HUES64 (cell line): ENCODE measurements at regions not wholly inside any gene's neighbourhood (a gene's known extent, or its start where the extent isn't known, plus 50 kb on each side); places are given as distances from the start of the nearest gene placed in this dataset.

Source experiments
- H3K27ac ChIP-seq: 2 replicates; pipeline ENCODE4 v1.7.0; 2013; ENCODE audit warnings: low read depth, low read length, inconsistent platforms
- H3K27me3 ChIP-seq: 2 replicates; pipeline ENCODE4 v1.6.1; 2013; ENCODE audit warnings: mild to moderate bottlenecking, low read length; ENCODE audit not compliant: insufficient read depth
- H3K36me3 ChIP-seq: 2 replicates; pipeline ENCODE4 v1.6.1; 2013; ENCODE audit warnings: mild to moderate bottlenecking, low read length; ENCODE audit not compliant: insufficient read depth
- H3K4me1 ChIP-seq: 2 replicates; pipeline ENCODE4 v1.6.1; 2013; ENCODE audit warnings: mild to moderate bottlenecking, low read length, moderate library complexity; ENCODE audit not compliant: insufficient read depth
- H3K4me3 ChIP-seq: 2 replicates; pipeline ENCODE4 v1.5.1; 2013; ENCODE audit warnings: mild to moderate bottlenecking, low read length, moderate library complexity
- H3K9ac ChIP-seq: 2 replicates; pipeline ENCODE4 v1.6.1; 2013; ENCODE audit warnings: mild to moderate bottlenecking, low read depth, low read length
- H3K9me3 ChIP-seq: 2 replicates; pipeline ENCODE4 v1.6.1; 2013; ENCODE audit warnings: low read depth, low read length; ENCODE audit not compliant: insufficient read depth
- WGBS: fragments of 150-250, 120-280 bp; methylation state at CpG from one replicate; pipeline ENCODE4 v1.1.7; 2013; ENCODE audit warnings: missing lambda C conversion rate; 5-methylcytosine and 5-hydroxymethylcytosine counted together

DNA sequence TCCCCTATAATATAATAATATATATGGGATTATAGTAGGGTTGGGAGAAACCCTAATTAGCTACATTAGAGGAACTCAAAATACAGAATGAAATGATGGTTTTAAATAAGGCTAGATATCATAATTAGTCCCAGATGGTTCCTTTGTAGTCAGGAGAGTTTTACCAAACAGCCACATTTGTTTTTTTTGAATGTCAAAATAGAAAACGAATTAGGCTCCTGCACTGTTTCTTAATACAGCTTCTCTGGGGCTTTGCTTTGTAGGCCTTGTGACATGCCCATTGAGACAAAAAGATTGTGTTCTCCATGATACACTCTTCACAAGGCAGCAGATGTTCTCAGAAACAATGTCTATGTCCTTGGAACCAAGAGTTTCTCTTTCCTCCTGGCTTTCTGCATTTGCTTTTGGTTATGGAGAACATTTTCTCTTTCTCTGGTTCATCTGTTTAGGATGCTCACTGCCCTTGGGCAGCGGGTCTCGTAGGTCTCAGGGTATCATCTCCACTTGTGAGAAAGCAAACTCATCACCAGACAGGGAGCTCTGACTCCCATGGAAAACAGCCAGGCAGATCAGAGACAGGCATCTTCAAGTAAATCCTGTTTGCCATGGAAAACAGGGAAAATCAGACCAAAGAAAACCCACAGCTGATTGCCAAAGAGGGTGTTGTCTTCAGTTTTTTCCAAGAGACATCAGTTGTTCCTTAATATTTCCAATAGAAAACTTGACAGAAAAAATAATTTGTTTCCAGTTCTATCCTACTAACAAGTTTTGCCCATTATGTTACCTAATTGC, 54.1 kb upstream of the RPS23 start:
- peaks cover 10% of the 10 kb centered on the region for H3K9me3 ChIP-seq
- 96% methylated on average over 3 of the region's 3 CpGs for WGBS
- H3K27ac ChIP-seq: no peak overlapping the region
- no peaks in the 10 kb centered on the region for H3K27me3 ChIP-seq
- no peaks in the 10 kb centered on the region for H3K4me1 ChIP-seq
- no peaks in the 10 kb centered on the region for H3K36me3 ChIP-seq
- H3K9ac ChIP-seq: no peak overlapping the region
- H3K4me3 ChIP-seq: no peak overlapping the region

DNA sequence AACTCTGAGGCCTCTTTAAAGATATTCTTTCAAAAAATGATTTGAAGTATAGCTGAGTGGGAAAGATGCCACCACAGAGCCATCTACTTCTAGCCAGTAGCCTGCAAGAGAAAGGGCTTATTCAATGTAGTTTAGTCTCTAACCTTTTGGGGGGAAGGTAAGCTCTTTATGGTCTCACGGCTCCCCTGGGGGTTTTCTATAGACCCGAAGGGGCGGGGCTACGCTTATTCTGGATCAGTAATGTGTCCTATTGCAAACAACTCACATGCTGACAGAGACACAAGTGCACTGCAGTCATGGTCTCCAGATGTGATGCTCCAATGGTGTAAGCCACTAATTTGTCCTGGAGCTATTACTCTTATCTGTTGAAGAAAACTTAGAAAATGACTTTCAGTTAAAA, 53.4 kb upstream of the RPS23 start:
- H3K4me1 ChIP-seq: no peaks in the 10 kb centered on the region
- H3K27ac ChIP-seq: no peak overlapping the region
- no peak overlapping the region for H3K4me3 ChIP-seq
- peaks cover 10% of the 10 kb centered on the region for H3K9me3 ChIP-seq
- no peak overlapping the region for H3K9ac ChIP-seq
- no peaks in the 10 kb centered on the region for H3K27me3 ChIP-seq
- H3K36me3 ChIP-seq: no peaks in the 10 kb centered on the region
- WGBS: 87% methylated on average over 4 of the region's 4 CpGs

DNA sequence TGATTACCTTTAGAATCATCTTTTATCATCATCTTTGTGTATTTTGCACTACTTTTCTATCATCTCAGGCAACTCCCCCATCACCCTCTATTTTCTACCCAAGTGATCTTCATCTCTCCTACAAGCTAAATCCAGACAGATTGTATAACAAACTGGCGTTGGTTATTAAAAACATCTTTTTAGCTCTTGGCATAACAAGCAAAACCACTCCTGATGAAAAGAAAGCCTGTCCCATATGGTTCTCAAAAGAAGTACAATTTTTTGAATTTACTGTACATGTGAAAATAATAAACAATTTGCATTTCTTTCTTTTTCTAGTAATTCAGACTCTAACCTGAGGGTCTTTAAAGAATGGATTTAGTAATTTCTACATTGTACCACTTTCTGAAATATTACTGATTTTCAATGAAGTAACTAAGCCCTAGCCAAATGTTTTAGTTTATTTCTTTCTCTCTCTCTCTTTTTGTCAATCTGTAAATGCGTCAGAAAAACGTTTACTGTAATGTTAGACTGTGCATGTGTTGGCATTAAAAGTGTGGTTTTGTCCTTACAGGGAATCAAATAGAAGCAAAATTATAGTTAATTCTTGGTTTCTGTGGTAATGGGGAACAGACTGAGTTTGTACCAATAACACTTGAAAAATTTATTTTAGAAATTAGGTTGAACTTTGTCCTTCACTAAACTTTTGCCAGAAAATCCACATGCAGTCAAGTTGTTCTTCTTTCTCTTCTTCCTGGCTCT, 52.5 kb upstream of the RPS23 start:
- H3K27ac ChIP-seq: no peak overlapping the region
- H3K27me3 ChIP-seq: no peaks in the 10 kb centered on the region
- peaks cover 10% of the 10 kb centered on the region for H3K9me3 ChIP-seq
- no peaks in the 10 kb centered on the region for H3K4me1 ChIP-seq
- no peak overlapping the region for H3K9ac ChIP-seq
- no peak overlapping the region for H3K4me3 ChIP-seq
- no peaks in the 10 kb centered on the region for H3K36me3 ChIP-seq
- 100% methylated on average over 3 of the region's 3 CpGs for WGBS

DNA sequence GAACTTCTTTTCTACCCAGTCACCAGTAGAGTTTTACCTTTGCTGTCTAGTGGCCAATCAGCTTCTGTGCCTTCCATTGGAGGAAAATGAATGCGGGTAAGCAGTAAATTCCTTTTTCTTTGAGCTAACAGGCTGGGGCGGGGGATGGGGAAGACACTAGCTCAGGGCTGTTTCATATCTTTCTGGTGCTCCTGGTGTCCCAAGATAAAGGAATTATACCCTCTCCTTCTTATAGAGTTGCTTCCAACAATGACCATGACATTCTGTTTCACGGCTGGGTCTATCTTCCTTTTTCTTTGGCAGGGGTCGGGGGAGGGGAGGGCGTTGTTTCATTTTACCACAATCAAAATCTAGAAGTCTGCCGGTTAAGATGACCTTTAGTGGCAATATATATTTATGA, 51.2 kb upstream of the RPS23 start:
- H3K9me3 ChIP-seq: peaks cover 10% of the 10 kb centered on the region
- WGBS: 93% methylated on average over 2 of the region's 6 CpGs
- no peaks in the 10 kb centered on the region for H3K36me3 ChIP-seq
- no peak overlapping the region for H3K27ac ChIP-seq
- no peaks in the 10 kb centered on the region for H3K27me3 ChIP-seq
- no peak overlapping the region for H3K9ac ChIP-seq
- H3K4me1 ChIP-seq: no peaks in the 10 kb centered on the region
- H3K4me3 ChIP-seq: no peak overlapping the region
